A172 (cell line): ENCODE measurements at regions not wholly inside any gene's neighbourhood (a gene's known extent, or its start where the extent isn't known, plus 50 kb on each side); places are given as distances from the start of the nearest gene placed in this dataset.

ENCODE experiments used
- DNase-seq: peaks from one replicate; pipeline ENCODE4 v3.0.0-alpha.2; 2015; ENCODE audit warnings: low spot score

DNA sequence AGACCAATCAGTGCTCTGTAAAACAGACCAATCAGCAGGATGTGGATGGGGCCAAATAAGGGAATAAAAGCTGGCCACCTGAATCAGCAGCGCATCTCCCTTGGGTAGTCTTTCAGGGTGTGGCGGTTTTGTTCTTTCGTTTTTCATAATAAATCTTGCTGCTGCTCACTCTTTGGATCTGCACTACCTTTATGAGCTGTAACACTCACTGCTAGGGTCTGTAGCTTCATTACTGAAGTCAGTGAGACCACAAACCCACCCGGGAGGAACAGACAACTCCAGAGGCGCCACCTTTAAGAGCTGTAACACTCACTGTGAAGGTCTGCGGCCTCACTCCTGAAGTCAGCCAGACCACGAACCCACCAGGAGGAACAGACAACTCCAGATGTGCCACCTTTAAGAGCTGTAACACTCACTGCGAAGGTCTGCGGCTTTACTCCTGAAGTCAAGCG, 175.5 kb upstream of the PDGFD start:
- DNase-seq = no peak

GRCh38 chr11:104338186-104338585, 174.2 kb upstream of the PDGFD start:
- DNase-seq = no peak

DNA sequence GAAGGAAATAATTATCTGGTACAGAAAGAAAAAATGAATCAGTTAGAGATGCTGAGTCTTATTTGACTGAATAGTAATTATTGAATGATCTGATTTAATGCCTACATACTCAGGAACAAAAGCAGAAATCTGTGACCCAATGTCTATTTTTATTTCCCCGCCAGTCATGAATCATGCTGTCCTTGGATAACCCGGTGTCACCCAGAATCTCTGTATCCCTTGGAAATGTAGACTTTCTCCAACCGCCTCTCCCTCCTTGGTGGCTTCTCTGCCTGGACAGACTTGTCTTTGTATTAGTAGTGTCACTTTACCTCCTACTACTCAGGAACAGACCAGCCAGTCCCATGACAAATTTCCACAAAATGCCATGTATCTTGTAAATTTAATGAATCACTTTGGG, 173.3 kb upstream of the PDGFD start:
- DNase-seq = peak; percentile 16

DNA sequence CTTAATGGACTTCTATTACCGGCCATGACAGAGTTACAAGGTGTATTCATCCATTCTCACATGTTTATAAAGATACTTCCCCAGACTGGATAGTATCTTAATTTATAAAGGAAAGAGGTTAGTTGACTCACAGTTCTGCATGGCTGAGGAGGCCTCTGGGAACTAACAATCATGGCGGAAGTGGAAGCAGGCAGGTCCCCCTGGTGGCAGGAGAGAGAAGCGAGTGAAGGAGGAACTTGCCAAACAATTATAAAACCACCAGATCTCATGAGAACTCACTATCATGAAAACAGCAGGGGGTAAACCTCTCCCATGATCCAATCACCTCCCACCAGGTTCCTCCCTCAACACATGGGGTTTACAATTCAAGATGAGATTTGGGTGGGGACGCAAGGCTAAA, 170.0 kb upstream of the PDGFD start:
- DNase-seq = no peak

GRCh38 chr11:104332110-104332509, 168.2 kb upstream of the PDGFD start:
- DNase-seq = no peak

DNA sequence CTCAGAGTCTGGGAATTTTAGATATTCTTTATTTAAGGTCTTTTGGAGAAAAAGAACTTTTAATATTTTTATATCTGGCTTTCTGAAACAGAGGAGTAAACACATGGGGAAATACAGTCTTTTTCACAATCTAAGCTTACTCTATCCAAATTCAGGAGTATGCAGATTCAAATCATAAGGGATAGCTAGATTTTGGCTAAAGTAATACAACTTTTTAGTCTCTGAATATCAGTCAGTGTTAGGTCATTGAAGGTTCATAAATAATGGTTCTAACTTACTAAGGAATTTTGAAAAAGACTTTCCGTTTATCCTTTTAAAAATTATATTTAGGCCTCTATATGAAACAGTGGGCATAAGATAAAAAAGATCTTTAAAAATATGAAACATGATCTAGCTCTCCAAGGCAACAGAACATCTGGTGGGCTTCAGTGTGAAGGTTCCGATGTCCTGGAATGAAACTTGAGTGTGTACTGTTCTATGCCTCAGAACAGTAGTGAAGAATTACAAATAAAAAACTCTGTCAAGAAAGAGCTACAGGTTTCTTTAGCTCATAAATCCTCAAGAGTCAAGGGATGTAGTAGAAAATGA, 165.2 kb upstream of the PDGFD start:
- DNase-seq = no peak

- no peak for DNase-seq
Measured at GRCh38 chr11:104328512-104328907, 164.6 kb upstream of the PDGFD start.

GRCh38 chr11:104327861-104328511, 164.0 kb upstream of the PDGFD start:
- DNase-seq = no peak

DNA sequence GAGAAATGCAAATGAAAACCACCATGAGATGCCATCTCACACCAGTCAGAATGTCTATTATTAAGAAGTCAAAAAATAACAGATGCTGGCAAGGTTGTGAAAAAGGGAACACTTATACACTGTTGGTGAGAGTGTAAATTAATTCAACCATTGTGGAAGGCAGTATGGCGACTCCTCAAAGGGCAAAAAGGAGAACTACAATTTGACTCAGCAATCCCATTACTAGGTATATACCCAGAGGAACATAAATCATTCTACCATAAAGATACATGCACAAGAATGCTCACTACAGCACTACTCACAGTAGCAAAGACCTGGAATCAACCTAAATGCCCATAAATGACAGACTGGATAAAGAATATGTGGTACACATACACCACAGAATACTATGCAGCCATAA, 161.1 kb upstream of the PDGFD start:
- DNase-seq = no peak

DNA sequence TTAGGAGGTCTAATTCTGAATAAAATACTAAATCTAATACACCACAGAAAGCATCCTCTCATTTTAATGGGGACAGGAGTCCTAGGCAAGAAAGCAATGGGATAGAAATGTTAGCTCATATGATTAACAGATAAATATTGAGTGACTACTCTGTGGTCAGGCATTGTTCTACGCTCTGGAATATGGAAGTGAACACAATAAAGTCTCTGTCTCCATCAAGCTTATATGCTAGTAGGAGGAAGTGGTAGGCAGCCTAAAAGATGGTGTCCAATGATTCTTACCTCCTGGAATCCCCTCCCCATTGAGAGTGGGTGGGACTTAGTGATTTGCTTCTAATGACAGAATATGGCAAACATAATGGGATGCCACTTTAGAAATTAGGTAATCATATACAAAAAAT, 160.3 kb upstream of the PDGFD start:
- DNase-seq = no peak

DNA sequence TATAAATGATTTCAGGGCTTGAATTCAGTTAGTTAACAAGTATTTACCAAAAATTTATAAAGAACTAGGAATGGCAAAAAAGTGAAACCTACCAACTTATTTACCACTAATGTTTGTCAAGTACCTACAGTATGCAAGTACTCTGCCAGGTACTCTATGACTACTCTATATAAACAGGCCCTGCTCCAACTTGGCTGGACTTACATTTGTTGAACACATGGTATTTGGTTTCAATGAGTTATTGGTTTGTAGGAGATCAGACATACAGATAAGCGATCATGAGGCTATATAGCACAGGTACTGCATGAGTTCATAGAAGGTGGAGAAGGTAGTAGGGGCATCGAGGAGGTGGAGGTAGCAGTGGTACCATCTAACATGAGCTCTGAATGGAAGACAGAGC, 159.9 kb upstream of the PDGFD start:
- no peak for DNase-seq

GRCh38 chr11:104322696-104323095, 158.7 kb upstream of the PDGFD start:
- DNase-seq = no peak

GRCh38 chr11:104320956-104321355, 157.0 kb upstream of the PDGFD start:
- DNase-seq = no peak

GRCh38 chr11:104320097-104320496, 156.2 kb upstream of the PDGFD start:
- DNase-seq = no peak

DNA sequence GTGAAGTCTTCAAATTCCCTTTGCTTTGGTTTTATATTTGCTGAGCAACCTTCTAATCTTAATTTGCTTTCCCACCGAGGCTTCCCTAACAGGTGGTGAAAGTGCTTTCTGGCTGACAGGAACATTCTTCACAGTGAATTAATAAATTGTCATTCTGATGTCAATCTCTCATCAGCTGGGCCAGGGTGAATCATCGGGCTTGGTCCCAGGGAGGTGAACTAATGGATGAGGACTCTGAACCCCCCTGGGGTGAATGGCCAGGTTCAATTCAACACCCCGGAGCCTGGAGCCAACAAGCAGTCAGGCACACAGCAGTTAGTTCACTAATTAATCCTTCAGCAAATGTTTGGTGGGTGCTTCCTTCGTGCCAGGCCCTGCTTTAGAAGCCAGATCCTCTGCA, 155.4 kb upstream of the PDGFD start:
- no peak for DNase-seq

- DNase-seq = no peak
Measured at GRCh38 chr11:104306862-104307474, 143.0 kb upstream of the PDGFD start.

- DNase-seq = no peak
Measured at GRCh38 chr11:104301776-104302175, 137.8 kb upstream of the PDGFD start.

- no peak for DNase-seq
Measured at GRCh38 chr11:104291646-104292045, 127.7 kb upstream of the PDGFD start.

DNA sequence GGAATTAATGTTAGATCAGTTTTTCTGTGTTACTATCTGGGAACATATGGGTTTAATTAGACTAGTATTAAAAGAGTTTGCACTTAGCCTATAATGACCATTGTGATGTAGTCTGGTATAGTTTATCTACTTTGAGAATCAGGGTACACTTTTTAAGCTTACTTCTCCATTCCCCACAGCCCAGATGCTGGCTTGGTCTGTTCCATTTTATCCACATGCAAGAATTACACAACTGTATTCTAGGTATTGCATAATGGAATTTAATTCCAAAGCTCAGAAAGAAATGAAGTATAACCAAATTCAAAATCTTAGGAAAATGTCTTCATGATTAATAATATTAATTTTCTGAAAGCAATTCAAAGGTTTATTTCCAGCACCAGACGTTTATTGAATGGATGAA, 122.2 kb upstream of the PDGFD start:
- DNase-seq = no peak

DNA sequence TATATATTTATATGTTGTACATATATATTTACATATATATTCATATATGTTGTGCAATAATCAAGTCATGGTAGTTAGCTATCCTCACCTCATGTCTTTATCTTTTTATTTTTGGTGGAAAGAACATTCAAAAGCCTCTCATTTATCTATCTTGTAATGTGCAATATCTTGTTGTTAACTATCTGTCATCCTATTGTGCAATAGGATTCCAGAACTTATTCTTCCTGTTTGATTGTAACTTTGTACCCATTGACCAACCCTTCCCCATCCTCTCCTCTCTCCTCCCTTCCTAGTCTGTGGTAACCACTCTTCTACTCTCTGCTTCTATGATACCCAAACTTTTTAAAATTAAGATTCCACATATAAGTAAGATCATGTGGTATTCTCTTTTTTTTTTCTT, 115.6 kb upstream of the PDGFD start:
- DNase-seq = no peak

- DNase-seq = no peak
Measured at GRCh38 chr11:104275992-104276391, 112.0 kb upstream of the PDGFD start.

DNA sequence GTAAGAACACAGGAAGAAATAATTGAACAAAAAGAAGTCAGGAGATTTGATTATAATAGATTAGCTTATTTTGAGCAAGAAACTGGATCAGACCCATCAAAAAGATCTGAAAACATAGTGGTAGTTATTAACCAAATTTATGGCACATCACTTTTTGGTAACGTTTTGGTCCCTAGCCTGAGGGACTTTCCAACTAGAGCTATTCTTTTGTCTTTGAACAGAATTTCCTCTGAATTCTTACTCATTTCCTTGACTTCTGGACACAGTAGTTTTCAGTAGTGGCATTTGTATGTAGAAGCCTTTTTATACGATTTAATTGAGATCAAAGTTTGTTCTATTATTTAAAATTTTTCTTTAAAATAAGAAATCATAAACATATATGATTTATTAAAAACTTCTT, 96.5 kb upstream of the PDGFD start:
- no peak for DNase-seq

DNA sequence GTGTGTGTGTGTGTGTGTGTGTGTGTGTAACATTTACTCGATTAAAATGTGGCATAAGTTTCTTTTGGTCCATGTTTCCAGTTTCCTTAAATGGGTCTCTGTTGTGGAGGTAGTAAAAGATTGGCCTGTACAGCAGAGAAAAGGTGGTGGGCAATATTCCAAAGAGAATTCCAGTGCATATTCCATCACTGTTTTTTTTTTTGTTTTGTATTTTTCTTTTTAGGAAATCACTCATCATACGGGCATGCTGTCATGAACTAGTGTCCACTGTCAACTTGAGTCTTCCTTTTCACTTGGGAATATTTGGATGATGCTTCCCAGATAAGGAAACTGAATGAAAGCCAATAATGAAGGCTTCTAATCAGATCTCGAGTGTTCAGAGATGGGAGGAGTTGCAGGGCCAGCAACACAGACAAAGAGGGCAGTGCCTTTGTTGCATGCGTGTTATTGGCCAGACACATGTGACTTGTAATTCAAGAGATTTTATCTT, 95.2 kb upstream of the PDGFD start:
- DNase-seq = no peak
